ENCODE measurements at regions not wholly inside any gene's neighbourhood (a gene's known extent, or its start where the extent isn't known, plus 50 kb on each side); places are given as distances from the start of the nearest gene placed in this dataset.

DNA sequence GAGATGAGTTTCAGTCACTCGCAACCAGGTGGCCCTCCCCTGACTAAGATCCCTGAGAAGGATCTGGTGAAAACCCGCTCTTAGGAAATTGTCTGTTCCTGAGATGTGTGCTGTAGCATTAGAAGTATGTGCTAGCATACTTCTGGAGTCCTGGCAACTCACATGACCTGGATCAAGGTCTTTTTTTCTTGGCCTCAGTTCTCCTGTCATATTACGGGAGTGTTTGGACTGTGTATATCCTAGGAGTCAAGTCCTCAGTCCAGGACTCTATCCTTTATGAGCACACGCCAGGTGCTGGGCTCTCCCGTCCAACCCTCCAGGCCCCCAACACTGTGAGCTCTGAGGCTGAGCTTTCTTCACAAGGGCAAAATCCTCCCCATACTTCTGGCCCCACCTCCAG lies 156.4 kb downstream of the UQCRFS1 start:
- 52 to 70% methylated on average over 5 of the region's 5 CpGs for WGBS, 2 donors

DNA sequence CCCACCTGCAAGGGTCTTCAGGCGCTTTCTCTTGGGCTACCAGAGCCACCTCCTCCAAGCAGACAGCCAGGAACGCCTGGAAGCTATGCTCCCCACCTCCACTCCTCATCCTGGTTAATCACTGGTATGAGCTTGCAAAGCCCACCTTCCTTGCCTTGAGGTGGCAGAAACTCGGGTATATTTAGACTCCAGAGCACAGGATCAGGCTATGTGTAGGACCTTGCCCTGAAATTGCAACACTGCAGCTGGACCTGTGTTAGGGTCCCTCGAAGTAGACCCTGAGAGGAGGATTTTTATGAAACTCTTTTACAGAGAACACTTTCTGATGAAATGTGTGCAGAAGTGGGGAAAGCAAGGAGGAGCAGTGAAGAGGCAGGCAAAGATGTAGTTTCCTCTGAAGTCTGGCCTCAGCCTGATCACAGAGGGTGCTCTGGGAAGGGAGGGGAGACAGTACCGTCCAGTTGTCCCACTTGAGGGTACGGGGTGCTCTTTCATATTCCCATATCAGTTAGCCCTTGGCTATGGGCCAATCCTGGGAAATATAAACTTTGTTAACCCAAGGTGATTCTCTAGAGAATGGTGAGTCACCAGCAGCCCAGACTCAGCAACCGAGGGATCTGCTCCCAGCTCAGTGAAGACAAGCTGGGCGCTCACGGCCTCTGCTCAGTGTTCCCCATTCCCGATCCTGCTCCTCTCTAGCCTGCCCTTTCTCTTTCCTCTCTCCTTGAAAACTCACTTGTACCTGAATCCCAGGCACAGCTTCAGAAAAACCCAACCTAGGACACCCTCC lies 157.9 kb downstream of the UQCRFS1 start:
- no peaks in the 10 kb centered on the region for H3K36me3 ChIP-seq (replicated peaks in 1 of 2; ENCODE audit: insufficient read depth in 1 of 2, low read depth in 2 of 2)
- no peaks in the 10 kb centered on the region for H3K9me3 ChIP-seq
- no peak for TF ChIP-seq POLR2A (IDR thresholded peaks at IDR 0.05)
- TF ChIP-seq CTCF (IDR thresholded peaks at IDR 0.05): no peak
- no peak for ATAC-seq
- no peak overlapping the region for H3K27ac ChIP-seq
- 46 to 50% methylated on average over 9 to 10 of the region's 10 CpGs for WGBS, 2 donors
- H3K4me3 ChIP-seq: no peak overlapping the region
- no peaks in the 10 kb centered on the region for H3K4me1 ChIP-seq
- no peaks in the 10 kb centered on the region for H3K27me3 ChIP-seq
- DNase-seq: no peak
- intact Hi-C loops (cut with DNase I): no loop called here

More for the DNA sequence above, 156.4 kb downstream of the UQCRFS1 start:
- Histone ChIP-seq H3K4me1 (no peaks in the 10 kb centered on the region), H3K27me3 (no peaks in the 10 kb centered on the region), H3K27ac (no peak overlapping the region), H3K9me3 (no peaks in the 10 kb centered on the region), H3K36me3 (replicated peaks in 1 of 2; ENCODE audit: insufficient read depth in 1 of 2, low read depth in 2 of 2) (no peaks in the 10 kb centered on the region), H3K4me3 (no peak overlapping the region)
- no peak for TF ChIP-seq POLR2A (IDR thresholded peaks at IDR 0.05)
- no peak for TF ChIP-seq CTCF (IDR thresholded peaks at IDR 0.05)
- ATAC-seq (no peak), DNase-seq (no peak)
- intact Hi-C loops (cut with DNase I): no loop called here

DNA sequence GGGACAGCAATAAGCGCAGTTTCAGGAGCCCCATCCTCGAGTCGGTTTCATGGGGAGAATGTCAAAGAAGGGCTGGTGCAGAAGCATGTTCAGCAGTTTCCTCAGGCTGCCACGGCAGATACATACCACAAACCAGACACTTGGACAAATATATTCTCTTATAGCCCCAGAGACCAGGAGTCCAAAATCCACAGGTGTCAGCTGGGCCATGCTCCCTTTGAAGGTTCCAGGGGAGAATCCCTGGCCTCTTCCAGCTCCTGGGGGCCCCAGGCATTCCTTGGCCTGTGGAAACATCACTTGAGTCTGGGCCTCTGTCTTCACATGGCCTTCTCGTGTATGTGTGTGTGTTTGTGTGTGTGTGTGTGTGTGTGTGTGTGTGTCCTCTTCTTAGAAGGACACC lies 164.1 kb downstream of the UQCRFS1 start:
- 69 to 78% methylated on average over 3 to 5 of the region's 5 CpGs for WGBS, 2 donors
- H3K27ac ChIP-seq: no peak overlapping the region
- ATAC-seq: no peak
- TF ChIP-seq POLR2A (IDR thresholded peaks at IDR 0.05): no peak
- no peak for DNase-seq
- H3K9me3 ChIP-seq: no peaks in the 10 kb centered on the region
- no peak overlapping the region for H3K4me3 ChIP-seq
- no peaks in the 10 kb centered on the region for H3K4me1 ChIP-seq
- H3K36me3 ChIP-seq (replicated peaks in 1 of 2; ENCODE audit: insufficient read depth in 1 of 2, low read depth in 2 of 2): no peaks in the 10 kb centered on the region
- intact Hi-C loops (cut with DNase I): no loop called here
- no peaks in the 10 kb centered on the region for H3K27me3 ChIP-seq

- no peak for ATAC-seq
- TF ChIP-seq POLR2A (IDR thresholded peaks at IDR 0.05) (no peak), CTCF (IDR thresholded peaks at IDR 0.05) (no peak)
- Histone ChIP-seq H3K27me3 (no peaks in the 10 kb centered on the region), H3K4me1 (no peaks in the 10 kb centered on the region), H3K4me3 (no peak overlapping the region), H3K36me3 (replicated peaks in 1 of 2; ENCODE audit: insufficient read depth in 1 of 2, low read depth in 2 of 2) (no peaks in the 10 kb centered on the region), H3K27ac (no peak overlapping the region), H3K9me3 (no peaks in the 10 kb centered on the region)
- DNase-seq: no peak
- intact Hi-C loops (cut with DNase I): no loop called here
- 56 to 69% methylated on average over 6 to 7 of the region's 7 CpGs for WGBS, 2 donors
Measured at GRCh38 chr19:29045679-29046254, 167.2 kb downstream of the UQCRFS1 start.

DNA sequence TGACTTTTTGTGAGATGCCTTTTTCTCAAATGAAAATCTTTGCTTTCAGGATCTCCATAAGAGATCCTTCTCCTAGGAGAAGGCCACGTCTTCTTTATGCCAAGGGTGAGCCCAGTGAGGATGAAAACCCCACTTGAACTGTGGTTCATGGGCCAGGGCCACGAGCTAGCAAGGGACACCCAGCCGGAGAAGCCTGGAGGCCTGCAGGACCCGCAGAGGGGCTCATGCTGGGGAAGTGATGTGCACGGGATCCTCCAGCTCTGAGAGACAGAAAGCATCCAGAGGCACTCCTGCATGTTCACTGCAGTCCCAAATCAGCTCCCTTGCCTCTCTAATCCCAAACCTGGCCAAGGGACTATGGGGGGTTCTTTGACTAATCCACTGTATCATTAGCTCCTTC lies 168.9 kb downstream of the UQCRFS1 start:
- DNase-seq (no peak), ATAC-seq (no peak)
- Histone ChIP-seq H3K9me3 (no peaks in the 10 kb centered on the region), H3K4me1 (no peaks in the 10 kb centered on the region), H3K36me3 (replicated peaks in 1 of 2; ENCODE audit: insufficient read depth in 1 of 2, low read depth in 2 of 2) (no peaks in the 10 kb centered on the region), H3K27me3 (no peaks in the 10 kb centered on the region), H3K4me3 (no peak overlapping the region), H3K27ac (no peak overlapping the region)
- 62 to 100% methylated on average over 1 to 5 of the region's 5 CpGs for WGBS, 2 donors
- TF ChIP-seq POLR2A (IDR thresholded peaks at IDR 0.05): no peak
- no peak for TF ChIP-seq CTCF (IDR thresholded peaks at IDR 0.05)
- intact Hi-C loops (cut with DNase I): no loop called here
